HG03378 (cell line): ENCODE measurements at regions not wholly inside any gene's neighbourhood (a gene's known extent, or its start where the extent isn't known, plus 50 kb on each side); places are given as distances from the start of the nearest gene placed in this dataset.

ENCODE experiments used
- ATAC-seq: cut with Tn5 transposase; IDR thresholded peaks from one replicate; pipeline ENCODE4 v1.9.1; 2021; ENCODE audit warnings: mild to moderate bottlenecking, moderate library complexity; ENCODE audit not compliant: unreplicated experiment

DNA sequence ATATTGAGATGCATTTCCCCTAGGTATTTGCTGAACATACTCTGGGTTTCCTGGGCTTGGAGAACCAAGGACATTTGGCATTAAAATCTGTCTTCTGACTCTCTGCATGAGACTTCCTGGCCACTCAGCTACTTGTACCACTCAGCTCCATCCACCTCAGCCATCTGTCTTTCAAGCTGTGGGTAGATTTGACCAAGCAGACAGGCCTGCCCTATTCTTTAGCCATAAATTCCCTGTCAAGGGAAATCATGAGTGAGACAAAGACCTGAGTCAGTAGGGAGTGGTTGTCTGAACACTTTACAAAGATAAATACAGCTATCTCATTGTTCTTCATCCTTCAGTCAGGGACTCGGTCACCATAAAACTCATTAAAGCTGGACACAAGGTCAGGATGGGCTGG is 399.1 kb downstream of the GPAM start:
- ATAC-seq = no peak

GRCh38 chr10:111784946-111785465 is 398.6 kb downstream of the GPAM start:
- no peak for ATAC-seq

- ATAC-seq = no peak
Observed at GRCh38 chr10:111785921-111786320, 397.6 kb downstream of the GPAM start.

DNA sequence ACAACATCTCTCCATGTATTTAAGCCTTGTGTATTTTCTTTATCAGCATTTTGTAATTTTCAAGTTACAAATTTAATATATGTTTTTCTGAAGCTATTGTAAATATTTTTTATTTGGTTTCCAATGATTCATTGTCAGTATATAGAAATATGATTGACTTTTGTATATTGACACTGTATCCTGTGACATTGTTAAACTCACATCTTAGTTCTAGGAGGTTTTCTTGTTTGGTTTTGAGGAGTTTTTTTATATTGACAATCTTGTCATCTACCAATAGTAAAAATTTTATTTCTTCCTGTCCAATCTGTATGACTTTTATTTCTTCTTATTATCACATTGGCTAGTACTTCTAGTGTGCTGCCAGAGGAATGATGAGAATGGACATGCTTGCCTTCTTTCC is 393.7 kb downstream of the GPAM start:
- ATAC-seq = no peak

GRCh38 chr10:111801841-111802240 is 381.7 kb downstream of the GPAM start:
- ATAC-seq = no peak

GRCh38 chr10:111804781-111805180 is 378.8 kb downstream of the GPAM start:
- no peak for ATAC-seq

DNA sequence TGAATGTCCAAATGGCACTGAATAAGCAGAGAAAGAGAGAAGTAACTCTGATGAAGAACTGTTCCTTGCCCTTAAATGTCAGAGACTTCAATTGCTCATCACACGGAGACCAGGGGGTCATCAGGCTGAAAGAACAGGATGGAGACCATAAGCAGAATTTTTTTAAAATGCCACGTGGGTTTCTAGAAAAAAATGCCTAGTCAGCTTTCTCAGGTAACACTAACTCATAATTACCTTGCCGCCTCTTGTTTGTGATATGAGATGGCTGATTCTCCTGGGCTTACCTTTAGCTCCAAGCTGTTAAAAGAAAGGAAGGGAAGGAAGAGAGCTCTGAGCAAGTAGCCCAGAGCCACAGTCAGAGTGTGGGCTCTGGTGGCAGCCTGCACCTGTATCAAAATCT is 372.0 kb downstream of the GPAM start:
- ATAC-seq = no peak

GRCh38 chr10:111820471-111820870 is 363.1 kb downstream of the GPAM start:
- no peak for ATAC-seq

DNA sequence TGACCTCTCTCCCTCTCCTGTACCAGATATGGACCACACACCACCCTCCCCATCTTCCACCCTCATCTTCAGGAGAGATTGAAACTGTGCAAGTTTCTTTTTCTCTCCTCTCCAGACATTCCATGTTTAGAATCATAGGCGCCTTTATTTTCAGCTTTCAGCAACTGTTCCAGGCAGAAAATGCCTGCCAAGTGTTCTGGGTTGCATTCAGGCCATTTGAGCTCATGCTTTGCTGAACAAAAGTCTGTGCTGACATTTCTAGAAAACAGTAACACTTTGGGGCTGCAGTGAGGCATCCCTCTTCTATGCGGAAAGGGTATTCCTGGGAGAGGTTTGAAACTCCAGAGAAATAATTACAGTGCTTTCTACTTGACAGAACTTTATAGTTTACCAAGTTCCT is 361.7 kb downstream of the GPAM start:
- no peak for ATAC-seq

DNA sequence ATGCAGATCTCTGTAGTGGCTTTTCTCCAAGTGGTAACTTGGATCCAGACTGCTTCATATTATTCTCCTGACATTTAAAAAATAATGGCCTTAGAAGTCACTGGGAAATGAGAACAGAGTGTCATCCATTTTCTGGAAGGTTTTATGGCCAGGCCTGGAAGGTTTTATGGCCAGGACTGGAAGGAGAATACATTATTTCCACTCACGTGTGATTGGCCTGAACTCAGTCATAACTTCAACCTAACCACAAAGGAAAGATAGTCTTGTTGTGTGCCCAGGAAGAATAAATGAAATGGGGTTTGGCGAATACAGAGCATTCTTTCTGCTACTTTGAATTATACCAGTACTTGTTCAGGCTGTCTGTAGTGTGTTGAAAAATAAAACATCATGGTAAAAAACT is 360.9 kb downstream of the GPAM start:
- no peak for ATAC-seq

GRCh38 chr10:111824128-111824527 is 359.4 kb downstream of the GPAM start:
- ATAC-seq = no peak

DNA sequence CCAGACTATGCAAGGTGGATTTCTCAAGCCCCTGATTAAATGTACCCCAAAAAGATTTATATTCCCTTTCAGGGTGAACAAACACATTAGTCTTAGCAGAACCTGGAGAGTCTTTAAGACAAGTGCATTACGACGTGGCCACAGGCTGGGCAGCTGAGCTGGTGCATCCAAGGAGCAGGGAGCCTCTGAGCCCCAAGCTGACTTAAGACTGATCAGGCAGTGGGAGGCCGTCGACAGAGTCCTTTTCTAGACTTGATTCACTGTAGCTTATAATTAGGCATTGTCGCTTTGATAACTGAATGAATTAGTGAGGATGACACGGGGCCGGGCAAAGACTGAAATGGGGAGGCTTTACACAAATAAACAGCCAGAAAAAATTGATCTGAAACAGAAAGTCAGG is 353.2 kb downstream of the GPAM start:
- no peak for ATAC-seq

DNA sequence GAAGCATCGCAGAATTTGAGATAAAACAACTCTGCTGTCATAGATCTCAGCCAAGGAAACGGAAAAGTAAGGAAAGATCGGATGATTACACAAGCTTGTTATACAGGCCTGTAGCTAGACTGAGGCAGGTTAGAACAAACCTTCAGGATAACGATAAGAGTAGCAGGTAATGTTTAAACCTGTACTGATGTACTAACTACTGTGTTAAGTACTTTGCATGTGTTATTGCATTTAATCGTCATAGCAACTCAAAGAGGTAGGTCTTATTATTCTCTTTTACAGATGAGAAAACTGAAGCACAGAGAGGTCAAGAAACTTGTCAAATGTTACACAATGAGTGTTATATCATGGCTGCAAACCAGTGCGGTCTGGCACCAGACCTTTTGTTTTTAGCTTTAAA is 352.5 kb downstream of the GPAM start:
- ATAC-seq = no peak

GRCh38 chr10:111833251-111833650 is 350.3 kb downstream of the GPAM start:
- no peak for ATAC-seq

GRCh38 chr10:111835574-111835973 is 348.0 kb downstream of the GPAM start:
- no peak for ATAC-seq

DNA sequence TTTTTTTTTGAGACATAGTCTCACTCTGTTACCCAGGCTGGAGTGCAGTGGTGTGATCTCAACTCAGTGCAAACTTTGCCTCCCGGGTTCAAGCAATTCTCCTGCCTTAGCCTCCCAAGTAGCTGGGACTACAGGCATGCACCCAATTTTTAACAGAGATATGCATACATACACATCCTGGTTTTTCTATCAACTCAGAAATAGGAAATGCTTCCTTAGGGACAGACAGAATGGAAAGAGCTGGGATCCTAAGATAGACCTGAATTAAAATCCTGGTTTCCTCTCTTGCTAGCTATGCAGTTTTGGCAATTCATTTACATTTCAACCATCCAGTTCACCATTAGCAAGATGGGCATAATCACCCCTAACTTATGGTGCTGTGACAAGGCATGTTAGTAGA is 347.5 kb downstream of the GPAM start:
- ATAC-seq = no peak

DNA sequence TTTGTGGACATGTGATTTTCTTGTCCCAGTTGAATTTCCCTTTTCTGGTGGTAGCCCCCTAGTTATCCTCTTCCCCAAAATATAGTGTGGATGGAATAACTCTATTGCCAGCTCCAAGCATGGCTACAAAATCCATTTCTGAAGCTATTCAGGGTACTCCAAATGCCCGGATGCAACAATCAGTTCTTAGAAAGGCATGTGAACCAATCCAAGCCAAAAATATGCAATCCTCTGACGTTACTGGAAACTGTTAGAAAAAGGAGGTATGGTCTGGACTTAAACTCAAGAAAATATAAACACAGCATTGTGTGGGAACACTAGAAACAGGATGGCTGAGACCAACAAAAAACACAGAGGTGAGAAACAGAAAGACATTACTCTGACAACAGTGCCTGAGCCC is 347.0 kb downstream of the GPAM start:
- no peak for ATAC-seq

- no peak for ATAC-seq
Observed at GRCh38 chr10:111837086-111837485, 346.5 kb downstream of the GPAM start.

DNA sequence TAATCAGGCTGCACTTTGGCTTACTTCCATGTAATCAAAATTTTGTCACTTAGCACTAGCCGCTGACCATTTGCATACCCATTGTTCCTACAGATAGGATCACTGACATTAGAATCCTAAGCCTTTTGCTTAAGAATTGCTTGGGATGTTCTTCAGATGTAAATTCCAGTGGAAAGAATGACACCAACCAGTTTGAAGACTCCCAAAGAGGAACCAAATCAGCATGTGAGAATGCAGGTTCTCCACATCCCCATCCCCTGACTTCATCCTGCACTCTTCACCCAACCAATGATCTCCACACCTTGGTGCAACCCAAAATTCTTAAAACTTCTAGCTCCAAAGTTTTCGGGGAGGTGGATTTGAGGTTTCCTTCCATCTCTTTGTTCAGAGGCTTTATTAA is 345.6 kb downstream of the GPAM start:
- no peak for ATAC-seq

DNA sequence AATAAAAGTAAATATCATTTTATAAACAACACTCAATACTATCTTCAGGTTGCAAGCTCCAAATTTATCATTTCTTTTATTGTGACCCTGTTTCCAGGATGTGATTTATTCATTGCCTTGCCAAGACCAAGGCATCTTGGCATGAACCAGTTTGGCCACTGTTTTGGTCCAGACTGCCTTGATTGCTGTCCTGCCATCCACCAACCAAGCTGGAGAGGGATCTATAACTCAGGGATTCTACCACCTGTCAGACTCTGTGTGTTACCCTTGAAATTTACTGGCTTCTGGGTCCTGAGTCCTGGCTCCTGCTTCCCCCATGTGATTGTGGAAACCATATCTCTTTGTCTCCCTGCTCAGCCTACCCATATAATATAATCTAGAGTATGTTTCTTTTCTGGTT is 343.0 kb downstream of the GPAM start:
- no peak for ATAC-seq

DNA sequence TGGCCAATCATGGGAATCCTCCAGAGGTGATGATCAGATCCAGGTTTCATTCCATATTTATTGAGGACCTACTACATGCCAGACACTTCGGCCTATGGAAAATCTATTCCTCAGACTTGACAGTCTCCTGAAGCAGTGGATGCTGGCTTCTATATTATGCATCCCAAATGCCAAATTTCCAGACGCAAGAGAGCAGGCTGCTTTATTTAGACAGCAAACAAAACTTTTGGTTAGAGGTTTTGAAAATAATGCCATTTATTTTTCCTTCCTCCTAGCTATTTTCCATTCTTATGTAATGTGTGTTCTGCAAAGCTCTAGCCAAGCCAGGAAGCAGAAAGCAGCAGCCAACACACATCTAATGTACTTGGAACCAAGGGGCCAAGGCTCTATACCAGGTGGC is 330.8 kb downstream of the GPAM start:
- ATAC-seq = no peak

- ATAC-seq = no peak
Observed at GRCh38 chr10:111856631-111857030, 326.9 kb downstream of the GPAM start.

DNA sequence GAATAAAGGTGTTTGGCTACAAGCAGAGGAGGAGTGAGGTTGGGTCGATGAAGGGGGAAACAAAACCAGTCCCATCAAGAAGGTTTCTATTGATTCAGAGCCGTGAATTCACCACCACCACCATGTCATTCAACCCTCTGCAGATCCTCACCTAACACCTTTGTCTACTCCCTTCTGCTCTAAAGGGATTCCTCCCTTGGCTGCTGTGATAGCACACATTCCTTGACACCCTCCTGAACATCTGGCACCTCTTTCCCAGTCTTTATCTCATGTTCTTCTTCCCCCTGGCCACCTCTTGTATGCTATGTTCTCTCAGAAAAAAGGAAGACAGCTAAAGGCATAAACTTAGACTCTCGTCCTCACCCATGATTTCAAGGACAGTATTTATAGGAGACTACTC is 318.0 kb downstream of the GPAM start:
- no peak for ATAC-seq

DNA sequence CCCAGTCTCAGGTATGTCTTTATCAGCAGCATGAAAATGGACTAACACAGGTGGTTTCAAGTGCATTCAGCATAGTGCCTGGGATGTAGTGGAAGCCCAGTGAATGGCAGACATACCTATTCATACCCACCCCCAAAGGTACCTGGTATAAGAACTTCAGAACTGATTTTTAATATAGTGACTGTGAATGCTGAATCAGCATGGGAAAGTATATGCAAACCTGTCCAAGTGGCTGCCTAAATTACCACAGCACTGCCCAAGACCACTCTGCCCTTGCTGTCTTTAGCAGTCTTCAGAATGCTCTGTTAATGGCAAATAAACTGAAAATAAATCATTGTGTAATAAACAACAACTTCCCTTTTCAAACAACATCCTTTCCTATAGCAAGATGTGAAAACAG is 312.1 kb downstream of the GPAM start:
- no peak for ATAC-seq
